SK-MEL-5 (cell line): ENCODE measurements at regions not wholly inside any gene's neighbourhood (a gene's known extent, or its start where the extent isn't known, plus 50 kb on each side); places are given as distances from the start of the nearest gene placed in this dataset.

Experiments
- DNase-seq: peaks from one replicate; pipeline ENCODE4 v3.0.0-alpha.2; 2016; ENCODE audit warnings: low read depth, low spot score
- in situ Hi-C: cut with HindIII; loops from 2 replicates; pipeline ENCODE4 v1.10.0; 2016; ENCODE audit warnings: low sequenced_read_pairs, high pct_unique_total_duplicates, low pct_unique_long_range_greater_than_20kb

DNA sequence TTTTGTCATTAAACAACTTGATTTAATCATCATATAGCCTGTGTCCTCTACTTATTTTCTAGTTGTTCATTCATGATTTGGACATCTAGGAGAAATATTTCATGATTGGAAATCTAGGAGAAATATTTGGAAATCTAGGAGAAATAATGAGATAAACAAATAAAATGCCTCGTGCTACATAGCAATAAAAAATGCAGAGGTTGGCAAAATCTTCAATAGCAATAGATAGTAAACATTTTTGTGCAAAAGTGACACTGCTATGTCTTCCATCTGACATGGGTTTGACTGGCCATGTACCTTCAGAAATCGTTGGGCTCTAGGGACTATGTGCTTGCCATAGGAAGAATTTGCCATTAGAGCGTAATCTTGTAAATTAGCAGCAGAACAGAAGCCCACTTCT is 1304.5 kb upstream of the ZEB2 start:
- in situ Hi-C loops, result no loop called here
- DNase-seq, result no peak

DNA sequence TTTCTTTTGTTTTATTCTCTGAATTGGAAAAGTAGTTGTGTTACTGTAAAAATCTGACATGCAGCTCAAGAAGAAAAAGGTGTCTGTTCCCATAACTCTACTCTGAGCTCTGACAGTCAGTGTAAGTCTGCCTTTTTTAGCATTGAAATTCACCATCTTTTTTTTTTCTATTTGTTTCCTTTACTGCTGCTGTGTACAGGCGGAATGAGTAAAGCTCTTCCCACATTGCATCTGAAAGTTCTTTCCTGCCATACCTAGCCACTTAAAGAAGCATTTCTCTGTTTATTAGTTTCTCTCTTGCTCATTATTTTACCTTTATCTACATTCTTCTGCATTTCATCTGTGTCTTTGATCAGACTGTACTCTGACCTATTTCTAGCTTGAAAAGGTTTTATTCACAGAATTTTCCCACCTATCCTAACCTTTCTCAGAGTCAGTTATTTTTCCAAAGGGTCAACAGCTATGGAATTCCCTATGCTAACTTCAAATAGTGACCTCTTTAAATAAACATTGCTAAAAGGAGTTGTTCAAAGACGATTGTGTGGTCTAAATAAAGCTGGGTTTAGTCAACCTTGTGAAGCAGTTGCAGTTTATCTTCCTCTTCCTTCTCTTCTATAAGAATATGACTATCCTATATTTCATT is 1303.1 kb upstream of the ZEB2 start:
- no peak for DNase-seq
- in situ Hi-C loops, result no loop called here

GRCh38 chr2:145820651-145821050 is 1300.7 kb upstream of the ZEB2 start:
- in situ Hi-C loops, result no loop called here
- no peak for DNase-seq

- in situ Hi-C loops, result no loop called here
- DNase-seq, result no peak
Observed at GRCh38 chr2:145818890-145819504, 1299.1 kb upstream of the ZEB2 start.

GRCh38 chr2:145815933-145816332 is 1296.0 kb upstream of the ZEB2 start:
- peak; percentile 58 for DNase-seq
- in situ Hi-C loops, result no loop called here

- no peak for DNase-seq
- in situ Hi-C loops, result no loop called here
Observed at GRCh38 chr2:145813481-145813880, 1293.6 kb upstream of the ZEB2 start.

DNA sequence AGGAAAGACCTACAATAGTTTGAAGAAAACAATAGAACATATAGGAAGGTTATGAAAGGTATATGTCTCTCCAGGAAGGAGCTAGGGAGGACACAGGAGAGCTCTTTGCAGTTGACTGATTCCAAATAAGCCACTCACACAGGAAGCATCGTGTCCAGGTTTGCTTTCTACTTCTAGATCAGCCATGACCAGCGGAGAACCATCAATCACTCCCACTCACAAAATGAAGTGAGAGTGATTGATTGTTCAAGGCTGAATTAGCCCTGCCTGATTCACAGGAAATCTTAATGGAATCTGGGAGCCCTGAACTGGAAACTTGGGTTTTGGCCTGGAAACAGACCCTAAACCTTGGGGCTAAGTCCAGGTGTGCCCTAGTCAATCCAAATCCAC is 1292.2 kb upstream of the ZEB2 start:
- no peak for DNase-seq
- in situ Hi-C loops, result no loop called here

DNA sequence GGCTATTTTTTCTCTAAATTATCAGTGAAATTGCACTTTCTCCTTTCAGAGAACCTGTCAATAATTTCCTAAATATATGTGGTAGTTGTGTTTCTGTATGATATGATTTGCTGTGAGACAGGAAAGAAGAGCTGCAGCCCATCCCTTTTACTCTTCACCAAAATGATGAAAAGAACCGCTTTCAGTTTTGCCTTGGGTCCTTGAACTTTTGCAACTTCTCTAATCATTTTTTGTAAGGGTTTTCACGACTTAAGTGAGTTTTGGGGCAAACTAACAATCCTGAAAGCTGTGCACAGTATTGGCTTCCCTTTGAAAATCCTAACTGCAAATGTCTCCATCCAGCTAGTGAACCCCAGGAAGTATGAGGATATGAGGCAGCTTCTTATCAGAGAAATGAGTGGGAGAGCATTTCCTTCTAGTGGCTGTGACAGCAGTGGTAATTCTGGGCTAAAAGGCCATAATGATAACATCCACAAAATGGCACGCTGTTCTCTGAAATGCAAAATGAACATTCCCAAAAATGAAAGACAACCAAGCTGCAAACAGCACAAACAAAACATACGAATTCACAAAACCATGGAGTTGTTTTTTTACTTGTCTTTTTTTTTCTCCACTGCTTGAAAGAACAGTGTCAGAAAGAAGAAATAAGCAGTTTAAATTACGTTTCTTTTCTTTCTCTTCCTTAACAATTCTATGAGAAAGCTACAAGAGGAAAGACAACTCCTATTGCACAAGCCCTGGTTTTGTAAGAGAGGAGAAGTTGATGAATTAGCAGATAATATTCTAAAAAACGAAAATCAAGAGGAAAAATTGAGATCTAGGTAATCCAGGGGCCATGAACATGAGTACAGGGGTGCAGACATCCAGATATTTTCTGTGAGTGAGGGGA is 1291.6 kb upstream of the ZEB2 start:
- DNase-seq, result no peak
- in situ Hi-C loops, result no loop called here

DNA sequence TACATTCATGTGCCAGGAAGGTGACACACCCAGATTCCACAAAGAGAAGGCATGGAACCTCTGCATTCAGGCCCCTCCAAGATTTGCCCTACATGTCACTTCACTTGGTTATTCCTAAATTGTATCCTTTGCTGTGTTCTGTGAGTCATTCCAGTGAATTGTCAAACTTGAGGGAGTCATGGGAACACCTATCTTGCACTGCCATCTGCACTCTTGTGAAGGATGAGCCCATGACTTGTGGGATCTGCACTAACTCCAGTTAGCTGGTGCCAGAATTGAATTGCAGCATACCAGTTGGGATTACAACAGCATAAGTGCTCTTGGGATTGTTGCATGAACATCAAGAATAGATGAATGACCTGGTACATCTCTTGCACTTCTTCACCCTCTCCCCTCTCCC is 1288.0 kb upstream of the ZEB2 start:
- in situ Hi-C loops, result no loop called here
- DNase-seq, result no peak

GRCh38 chr2:145807554-145807953 is 1287.6 kb upstream of the ZEB2 start:
- in situ Hi-C loops, result no loop called here
- DNase-seq, result no peak

DNA sequence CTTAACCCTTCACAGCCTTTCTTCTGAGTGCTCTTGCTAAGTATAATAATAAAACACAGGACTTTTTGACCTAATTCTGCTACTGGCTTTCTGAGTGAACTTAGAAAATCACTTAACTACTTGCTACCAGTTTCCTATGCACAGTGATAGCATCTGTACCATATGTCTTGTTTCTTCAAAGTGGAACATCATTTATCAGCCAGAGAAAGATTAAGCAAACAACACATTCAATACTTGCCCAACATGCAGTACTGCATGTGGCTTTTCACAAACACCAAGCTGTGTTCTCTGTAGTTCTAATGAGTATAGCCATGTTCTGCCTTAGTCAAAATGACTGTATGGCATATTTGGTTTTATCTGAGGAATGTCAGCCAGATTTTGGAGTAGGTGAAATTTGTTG is 1286.6 kb upstream of the ZEB2 start:
- no peak for DNase-seq
- in situ Hi-C loops, result no loop called here

GRCh38 chr2:145802133-145802532 is 1282.2 kb upstream of the ZEB2 start:
- no peak for DNase-seq
- in situ Hi-C loops, result no loop called here

DNA sequence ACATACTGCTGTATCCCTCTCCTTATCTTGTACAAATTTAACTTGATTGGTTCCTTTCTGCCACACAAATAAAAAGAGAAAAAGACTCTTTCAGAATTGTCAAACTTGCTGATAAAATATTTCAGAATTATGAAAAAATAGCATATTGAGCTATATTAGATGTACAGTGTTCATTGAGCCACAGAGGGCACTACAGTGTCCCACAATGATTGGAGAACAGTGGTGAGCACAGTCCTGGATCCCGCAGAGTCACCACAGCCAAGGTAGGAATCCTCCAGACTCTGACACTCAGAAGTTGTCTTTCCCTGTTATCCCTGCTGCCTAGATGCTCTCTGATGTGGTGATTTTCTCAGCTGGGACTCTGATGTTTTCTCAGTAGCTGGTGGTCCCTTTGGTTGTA is 1281.3 kb upstream of the ZEB2 start:
- DNase-seq, result no peak
- in situ Hi-C loops, result no loop called here

- no peak for DNase-seq
- in situ Hi-C loops, result no loop called here
Observed at GRCh38 chr2:145800151-145801091, 1280.5 kb upstream of the ZEB2 start.

DNA sequence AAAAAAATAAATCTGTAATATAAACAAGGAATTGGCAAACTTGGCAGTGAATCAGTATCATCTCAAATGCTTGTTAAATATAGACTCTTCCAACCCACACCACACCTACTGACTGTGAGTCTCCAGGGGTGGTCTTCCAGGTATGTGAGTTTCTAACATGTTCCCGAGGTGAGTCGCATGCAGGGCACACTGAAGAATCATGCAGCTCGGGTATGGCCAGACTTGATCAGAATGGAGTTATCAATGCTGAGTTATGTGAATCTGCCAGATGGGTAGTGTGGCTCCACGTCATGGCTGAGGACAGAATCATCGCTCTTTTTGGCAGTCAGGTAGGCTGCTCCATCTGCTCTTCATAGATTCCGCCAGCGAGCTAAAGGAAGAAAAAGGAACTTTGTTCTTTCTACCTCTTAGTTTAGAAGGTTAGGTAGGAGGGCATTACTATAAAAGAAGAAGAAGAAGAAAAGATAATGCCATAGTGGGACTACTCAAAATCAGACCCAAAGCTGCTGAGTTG is 1279.7 kb upstream of the ZEB2 start:
- in situ Hi-C loops, result no loop called here
- no peak for DNase-seq

- no peak for DNase-seq
- in situ Hi-C loops, result no loop called here
Observed at GRCh38 chr2:145798419-145798818, 1278.5 kb upstream of the ZEB2 start.

GRCh38 chr2:145797692-145798091 is 1277.8 kb upstream of the ZEB2 start:
- in situ Hi-C loops, result no loop called here
- no peak for DNase-seq

DNA sequence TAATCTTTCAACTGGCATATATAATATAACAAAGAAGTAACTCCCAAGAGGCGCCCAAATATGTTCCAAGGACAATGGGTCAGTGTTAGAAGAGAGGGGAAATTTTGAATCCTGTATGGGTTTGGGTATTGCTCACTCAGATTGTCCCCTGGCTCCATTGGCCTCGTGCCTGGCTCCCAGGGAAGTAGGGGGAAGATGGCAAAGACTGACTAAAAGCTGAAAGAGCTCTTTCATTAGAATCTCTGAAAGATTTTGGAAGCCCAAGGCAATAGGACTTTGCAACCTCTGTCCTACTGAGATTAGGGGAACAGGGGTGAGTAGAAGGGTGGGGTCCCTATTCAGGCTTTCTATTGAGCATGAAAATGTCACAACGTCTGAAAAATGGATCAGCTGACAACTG is 1272.8 kb upstream of the ZEB2 start:
- in situ Hi-C loops, result no loop called here

More for the DNA sequence above, 1272.8 kb upstream of the ZEB2 start:
- peak; percentile 99 for DNase-seq
